Type B pancreatic cell (in vitro differentiated cells): ENCODE measurements at regions not wholly inside any gene's neighbourhood (a gene's known extent, or its start where the extent isn't known, plus 50 kb on each side); places are given as distances from the start of the nearest gene placed in this dataset.

Experiments
- DNase-seq: peaks from one replicate; pipeline ENCODE4 v3.0.0; 2021; ENCODE audit warnings: mixed read lengths; ENCODE audit not compliant: unreplicated experiment; ENCODE audit errors: extremely low spot score
- H3K27ac Mint-ChIP-seq: 2 replicates; pipeline ENCODE4 v1.8.0; 2021; ENCODE audit warnings: mild to moderate bottlenecking, mixed read lengths
- H3K27me3 Mint-ChIP-seq: 2 replicates; pipeline ENCODE4 v1.8.0; 2021; ENCODE audit warnings: mixed read lengths
- H3K36me3 Mint-ChIP-seq: 2 replicates; pipeline ENCODE4 v1.8.0; 2021; ENCODE audit warnings: mixed read lengths
- H3K4me1 Mint-ChIP-seq: one replicate; pipeline ENCODE4 v1.8.0; 2021; ENCODE audit warnings: mixed read lengths; ENCODE audit not compliant: unreplicated experiment
- H3K4me3 Mint-ChIP-seq: 2 replicates; pipeline ENCODE4 v1.8.0; 2021; ENCODE audit warnings: mild to moderate bottlenecking, mixed read lengths
- H3K9me3 Mint-ChIP-seq: 2 replicates; pipeline ENCODE4 v1.8.0; 2021; ENCODE audit warnings: mixed read lengths
- CTCF ChIP-seq: fragments of 200-600 bp; sonication (generic); conservative IDR thresholded peaks from 2 replicates; pipeline ENCODE4 v1.5.0; 2021; ENCODE audit warnings: antibody characterized with exemption, mild to moderate bottlenecking

GRCh38 chr20:56697476-56697875 is 68.4 kb downstream of the TFAP2C start:
- no peak for TF ChIP-seq CTCF
- no peaks in the 10 kb centered on the region for H3K36me3 Mint-ChIP-seq
- no peak overlapping the region for H3K27ac Mint-ChIP-seq
- no peaks in the 10 kb centered on the region for H3K4me1 Mint-ChIP-seq
- H3K9me3 Mint-ChIP-seq = peaks cover 3% of the 10 kb centered on the region
- no peak for DNase-seq
- H3K4me3 Mint-ChIP-seq = no peak overlapping the region
- no peaks in the 10 kb centered on the region for H3K27me3 Mint-ChIP-seq

- DNase-seq = no peak
- H3K27me3 Mint-ChIP-seq = no peaks in the 10 kb centered on the region
- no peak for TF ChIP-seq CTCF
- no peak overlapping the region for H3K27ac Mint-ChIP-seq
- no peaks in the 10 kb centered on the region for H3K36me3 Mint-ChIP-seq
- H3K4me3 Mint-ChIP-seq = no peak overlapping the region
- no peaks in the 10 kb centered on the region for H3K9me3 Mint-ChIP-seq
- no peaks in the 10 kb centered on the region for H3K4me1 Mint-ChIP-seq
Observed at GRCh38 chr20:56698297-56698696, 69.2 kb downstream of the TFAP2C start.

DNA sequence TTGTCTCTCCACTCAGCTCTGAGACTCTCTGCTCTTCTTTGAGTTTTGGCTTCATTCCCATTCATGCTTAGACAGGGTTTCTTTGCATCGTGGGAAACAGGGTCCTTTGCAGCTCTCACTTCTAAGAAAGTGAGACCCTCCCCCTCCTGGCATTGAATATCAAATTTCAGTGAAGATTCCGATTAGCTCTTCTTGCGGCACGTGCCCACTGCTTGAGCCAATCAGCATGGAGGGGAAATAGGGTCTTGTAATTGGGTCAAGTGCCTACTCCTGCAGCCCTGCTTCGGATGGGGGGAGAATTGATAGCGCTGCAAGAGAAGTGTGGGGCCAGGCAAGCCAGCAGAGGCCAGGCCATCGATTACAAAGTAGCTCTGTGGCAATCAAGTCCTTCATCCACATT is 69.6 kb downstream of the TFAP2C start:
- DNase-seq = no peak
- no peak overlapping the region for H3K4me3 Mint-ChIP-seq
- no peaks in the 10 kb centered on the region for H3K36me3 Mint-ChIP-seq
- TF ChIP-seq CTCF = no peak
- no peak overlapping the region for H3K27ac Mint-ChIP-seq
- no peaks in the 10 kb centered on the region for H3K4me1 Mint-ChIP-seq
- H3K27me3 Mint-ChIP-seq = no peaks in the 10 kb centered on the region
- no peaks in the 10 kb centered on the region for H3K9me3 Mint-ChIP-seq

DNA sequence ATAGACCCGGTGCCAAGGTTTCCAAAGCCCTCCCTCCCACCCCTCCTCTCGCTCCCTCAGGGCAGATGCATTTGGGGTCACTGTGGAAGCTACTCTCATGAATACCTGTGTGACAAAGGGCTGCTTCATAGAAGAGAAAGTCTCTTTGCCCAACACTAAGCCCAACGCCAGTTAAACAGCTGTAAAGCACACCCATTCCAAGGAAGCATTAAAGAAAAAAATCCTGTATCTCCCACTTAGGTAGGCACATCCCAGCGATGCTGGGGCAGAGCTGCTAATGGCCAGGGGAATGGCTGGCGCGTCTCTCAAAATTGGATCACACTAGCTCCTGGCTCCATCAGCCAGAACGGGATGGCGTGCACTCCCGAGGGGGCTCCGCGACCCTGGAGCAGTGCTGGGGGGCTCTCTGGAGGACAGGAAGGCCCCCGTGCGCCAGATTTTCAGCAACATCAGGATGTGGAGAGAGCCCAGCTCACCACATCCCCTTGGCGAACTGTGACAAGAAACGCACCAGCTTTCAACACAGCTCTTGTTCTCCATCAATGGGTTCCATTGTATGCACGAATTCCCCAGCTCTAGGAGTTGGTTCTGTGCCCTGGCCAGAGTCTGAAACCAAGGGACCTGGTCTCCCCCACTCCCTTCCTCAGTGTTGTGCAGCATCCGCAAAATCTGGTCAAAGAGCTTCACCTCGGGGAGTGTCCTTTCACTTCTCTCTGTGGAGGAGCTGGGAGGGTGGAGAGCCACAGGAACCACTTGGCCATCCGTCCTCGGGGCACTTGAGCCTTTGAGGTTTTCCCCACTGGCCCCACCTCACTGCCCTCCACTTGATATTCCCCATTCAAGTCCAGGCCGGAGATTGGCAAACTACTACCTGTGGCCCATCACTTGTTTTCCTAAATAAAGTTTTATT is 74.1 kb downstream of the TFAP2C start:
- Mint-ChIP-seq H3K36me3 (no peaks in the 10 kb centered on the region), H3K27ac (no peak overlapping the region), H3K4me3 (no peak overlapping the region), H3K9me3 (peaks cover 9% of the 10 kb centered on the region), H3K4me1 (no peaks in the 10 kb centered on the region), H3K27me3 (peaks cover 6% of the 10 kb centered on the region)
- TF ChIP-seq CTCF = no peak
- no peak for DNase-seq

- Mint-ChIP-seq H3K27me3 (peaks cover 13% of the 10 kb centered on the region), H3K27ac (no peak overlapping the region), H3K36me3 (no peaks in the 10 kb centered on the region), H3K9me3 (peaks cover 9% of the 10 kb centered on the region), H3K4me1 (peaks cover 7% of the 10 kb centered on the region), H3K4me3 (no peak overlapping the region)
- DNase-seq = no peak
- TF ChIP-seq CTCF = no peak
Observed at GRCh38 chr20:56706867-56707360, 77.8 kb downstream of the TFAP2C start.
